Fibroblast of skin of abdomen (primary cell): ENCODE measurements at regions not wholly inside any gene's neighbourhood (a gene's known extent, or its start where the extent isn't known, plus 50 kb on each side); places are given as distances from the start of the nearest gene placed in this dataset.
"Not testable (repeated sequence)": the region's sequence is repeated elsewhere in the genome, so short reads cannot be mapped to it uniquely, and the experiment has no call there.

ENCODE experiments used
- DNase-seq: peaks from one replicate; pipeline ENCODE4 v3.0.0-alpha.2; 2013

- DNase-seq, result no peak
These were observed 176.1 kb downstream of the MINAR1 start for GRCh38 chr15:79608066-79608864.

GRCh38 chr15:79609506-79609905, 177.4 kb downstream of the MINAR1 start:
- DNase-seq, result no peak

- no peak for DNase-seq
These were observed 177.9 kb downstream of the MINAR1 start for GRCh38 chr15:79610021-79610420.

GRCh38 chr15:79615754-79616153, 183.6 kb downstream of the MINAR1 start:
- DNase-seq, result no peak

- DNase-seq, result no peak
These were observed 184.9 kb downstream of the MINAR1 start for GRCh38 chr15:79617071-79617470.

- peak; percentile 82 for DNase-seq
These were observed 188.1 kb downstream of the MINAR1 start for GRCh38 chr15:79620112-79620857.

GRCh38 chr15:79621805-79622204, 189.7 kb downstream of the MINAR1 start:
- not testable (repeated sequence) for DNase-seq

GRCh38 chr15:79623488-79623887, 191.4 kb downstream of the MINAR1 start:
- DNase-seq, result no peak

GRCh38 chr15:79629687-79630086, 197.6 kb downstream of the MINAR1 start:
- DNase-seq, result peak; percentile 86

GRCh38 chr15:79632457-79632856, 200.3 kb downstream of the MINAR1 start:
- DNase-seq, result no peak

GRCh38 chr15:79635149-79635771, 203.1 kb downstream of the MINAR1 start:
- DNase-seq, result no peak

GRCh38 chr15:79635897-79636561, 203.9 kb downstream of the MINAR1 start:
- DNase-seq, result peak; percentile 62

GRCh38 chr15:79640206-79640605, 208.1 kb downstream of the MINAR1 start:
- DNase-seq, result peak; percentile 94

- DNase-seq, result peak; percentile 38
These were observed 209.7 kb downstream of the MINAR1 start for GRCh38 chr15:79641841-79642240.

- DNase-seq, result no peak
These were observed 211.3 kb downstream of the MINAR1 start for GRCh38 chr15:79643393-79643792.

- DNase-seq, result peak; percentile 92
These were observed 212.0 kb downstream of the MINAR1 start for GRCh38 chr15:79644091-79644490.

- DNase-seq, result peak; percentile 55
These were observed 220.8 kb downstream of the MINAR1 start for GRCh38 chr15:79652972-79653371.

- DNase-seq, result peak; percentile 22
These were observed 221.4 kb downstream of the MINAR1 start for GRCh38 chr15:79653533-79653932.

GRCh38 chr15:79656151-79657000, 224.2 kb downstream of the MINAR1 start:
- DNase-seq, result no peak

- no peak for DNase-seq
These were observed 225.6 kb downstream of the MINAR1 start for GRCh38 chr15:79657722-79658121.

- no peak for DNase-seq
These were observed 227.6 kb downstream of the MINAR1 start for GRCh38 chr15:79659691-79660090.

- peak; percentile 34 for DNase-seq
These were observed 229.3 kb downstream of the MINAR1 start for GRCh38 chr15:79661411-79661810.
